ENCODE measurements at regions not wholly inside any gene's neighbourhood (a gene's known extent, or its start where the extent isn't known, plus 50 kb on each side); places are given as distances from the start of the nearest gene placed in this dataset.

DNA sequence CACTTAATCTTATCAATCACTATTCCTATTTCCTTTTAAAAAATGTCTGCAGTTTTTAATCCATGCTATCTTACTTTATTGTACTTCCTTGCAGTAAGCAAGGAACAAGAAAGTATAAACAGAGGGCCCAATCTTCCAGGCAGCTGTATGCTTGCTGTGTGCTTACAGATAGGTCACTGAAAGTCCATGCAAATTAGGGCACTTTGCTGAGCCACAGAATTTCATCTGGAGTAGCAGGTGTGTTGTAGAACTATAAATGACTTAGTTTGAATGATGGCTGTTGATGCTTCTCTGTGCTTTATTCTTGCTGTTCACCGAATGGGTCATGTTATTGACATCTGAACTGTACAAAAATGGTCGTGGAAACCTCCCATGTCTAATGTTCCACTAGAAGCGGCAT, 154.6 kb downstream of the ATOH1 start:
- TF ChIP-seq, protein P1, sequence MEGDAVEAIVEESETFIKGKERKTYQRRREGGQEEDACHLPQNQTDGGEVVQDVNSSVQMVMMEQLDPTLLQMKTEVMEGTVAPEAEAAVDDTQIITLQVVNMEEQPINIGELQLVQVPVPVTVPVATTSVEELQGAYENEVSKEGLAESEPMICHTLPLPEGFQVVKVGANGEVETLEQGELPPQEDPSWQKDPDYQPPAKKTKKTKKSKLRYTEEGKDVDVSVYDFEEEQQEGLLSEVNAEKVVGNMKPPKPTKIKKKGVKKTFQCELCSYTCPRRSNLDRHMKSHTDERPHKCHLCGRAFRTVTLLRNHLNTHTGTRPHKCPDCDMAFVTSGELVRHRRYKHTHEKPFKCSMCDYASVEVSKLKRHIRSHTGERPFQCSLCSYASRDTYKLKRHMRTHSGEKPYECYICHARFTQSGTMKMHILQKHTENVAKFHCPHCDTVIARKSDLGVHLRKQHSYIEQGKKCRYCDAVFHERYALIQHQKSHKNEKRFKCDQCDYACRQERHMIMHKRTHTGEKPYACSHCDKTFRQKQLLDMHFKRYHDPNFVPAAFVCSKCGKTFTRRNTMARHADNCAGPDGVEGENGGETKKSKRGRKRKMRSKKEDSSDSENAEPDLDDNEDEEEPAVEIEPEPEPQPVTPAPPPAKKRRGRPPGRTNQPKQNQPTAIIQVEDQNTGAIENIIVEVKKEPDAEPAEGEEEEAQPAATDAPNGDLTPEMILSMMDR (IDR thresholded peaks at IDR 0.05; ENCODE audit: poor library complexity, severe bottlenecking): no peak
- TF ChIP-seq RAD21 (conservative IDR thresholded peaks at IDR 0.05) (no peak), EZH2 (IDR thresholded peaks at IDR 0.05; ENCODE audit: borderline replicate concordance, insufficient read depth, low read length, poor library complexity, severe bottlenecking) (no peak), POLR2AphosphoS5 (IDR thresholded peaks at IDR 0.05) (no peak), SMC3 (conservative IDR thresholded peaks at IDR 0.05; ENCODE audit: poor library complexity) (no peak)

Measured in neural cell (in vitro differentiated cells).